ENCODE measurements at regions not wholly inside any gene's neighbourhood (a gene's known extent, or its start where the extent isn't known, plus 50 kb on each side); places are given as distances from the start of the nearest gene placed in this dataset.

DNA sequence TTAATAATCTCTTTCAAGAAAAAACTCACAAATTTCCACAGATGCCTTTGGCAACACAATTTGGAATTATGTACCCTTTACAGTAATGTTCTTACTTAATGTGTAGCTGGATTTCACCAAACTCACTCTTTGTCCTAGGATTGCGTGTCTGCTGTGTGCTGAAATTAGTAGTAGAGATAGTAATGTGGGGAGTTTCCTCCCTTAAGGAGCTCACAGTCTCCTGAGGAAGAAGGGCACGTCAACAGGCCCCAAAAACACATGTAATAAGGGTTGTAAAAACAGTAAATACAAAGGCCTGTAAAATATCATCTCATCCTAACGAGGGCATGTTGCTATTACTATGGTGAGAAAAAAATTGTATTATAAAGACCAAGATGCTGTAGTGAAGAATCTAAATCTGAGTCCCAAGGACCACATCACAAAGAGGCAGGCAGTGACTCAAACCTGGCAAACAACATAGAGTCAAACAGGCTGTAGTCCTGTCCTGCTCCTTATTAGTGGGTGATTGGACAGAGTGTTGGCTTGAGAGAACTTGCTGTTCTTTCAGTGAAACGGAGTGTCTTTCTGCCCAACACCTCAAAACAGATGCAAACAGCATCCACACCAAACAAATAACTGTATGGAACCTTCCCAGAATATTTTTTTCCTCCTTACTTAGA, 83.2 kb upstream of the PAPPA start:
- intact Hi-C loops (cut with DNase I, micrococcal nuclease): no loop called here
- ATAC-seq: no peak
- no peak for DNase-seq

- no peak for DNase-seq
- no peak for ATAC-seq
- intact Hi-C loops (cut with DNase I, micrococcal nuclease): no loop called here
Observed at GRCh38 chr9:116072046-116072445, 81.5 kb upstream of the PAPPA start.

DNA sequence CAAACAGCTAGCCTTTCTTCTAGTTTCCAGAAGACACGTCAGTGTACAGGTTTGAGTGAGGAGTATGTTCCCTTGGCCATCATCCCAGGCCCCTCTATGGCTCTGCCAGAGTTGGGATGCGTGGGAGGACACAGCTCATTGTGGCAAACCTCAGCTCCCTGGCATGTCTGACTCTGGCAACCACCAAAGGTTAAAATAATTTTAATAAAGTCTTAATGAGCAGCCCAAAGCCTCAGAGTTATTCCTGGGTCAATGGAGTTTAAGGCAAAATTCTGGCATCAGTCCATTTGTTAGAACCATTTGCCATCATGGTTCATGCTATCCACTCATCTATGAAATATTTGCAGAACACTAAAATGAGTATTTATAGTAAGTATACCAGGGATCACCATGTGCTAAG, 79.8 kb upstream of the PAPPA start:
- DNase-seq (no peak), ATAC-seq (no peak)
- intact Hi-C loops (cut with DNase I, micrococcal nuclease): no loop called here

DNA sequence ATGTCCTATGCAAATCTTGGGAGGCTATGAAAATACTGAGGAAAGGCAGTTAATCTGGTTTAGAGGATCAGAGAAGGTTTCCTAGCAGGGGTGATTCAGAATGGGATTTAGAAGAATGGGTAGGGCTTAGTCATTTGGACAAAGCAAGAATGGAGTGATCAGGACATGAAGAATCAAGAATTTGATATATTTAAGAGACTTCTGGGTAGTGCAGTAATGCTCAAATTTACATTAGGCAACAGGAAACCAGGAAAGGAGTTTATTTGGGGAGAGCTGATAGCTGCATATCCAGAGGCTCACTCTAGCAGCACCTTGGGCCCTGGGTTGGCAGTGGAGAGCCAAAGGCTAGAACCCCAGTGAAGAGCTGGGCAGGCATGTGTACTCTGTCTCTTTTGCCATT, 78.9 kb upstream of the PAPPA start:
- intact Hi-C loops (cut with DNase I, micrococcal nuclease): no loop called here
- no peak for DNase-seq
- no peak for ATAC-seq

DNA sequence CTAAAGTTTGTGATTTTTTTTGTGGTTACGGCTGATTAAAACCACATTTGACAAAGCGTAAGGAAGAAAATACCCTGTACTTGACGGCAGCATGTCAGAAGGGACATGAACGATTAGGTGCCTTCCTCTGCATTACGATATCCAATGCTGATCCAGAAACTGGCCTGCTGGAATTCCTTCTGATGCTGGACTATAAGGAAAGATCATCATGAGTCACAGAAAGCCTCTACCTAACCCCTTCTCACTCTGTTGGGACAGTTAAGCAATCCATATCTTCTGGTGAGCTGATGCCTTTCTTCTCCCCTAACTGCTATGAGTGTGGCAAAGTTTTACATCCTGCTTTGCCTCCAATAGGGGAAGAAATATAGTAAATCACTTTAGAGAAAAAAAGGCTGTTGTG, 78.4 kb upstream of the PAPPA start:
- ATAC-seq (no peak), DNase-seq (no peak)
- intact Hi-C loops (cut with DNase I, micrococcal nuclease): no loop called here

DNA sequence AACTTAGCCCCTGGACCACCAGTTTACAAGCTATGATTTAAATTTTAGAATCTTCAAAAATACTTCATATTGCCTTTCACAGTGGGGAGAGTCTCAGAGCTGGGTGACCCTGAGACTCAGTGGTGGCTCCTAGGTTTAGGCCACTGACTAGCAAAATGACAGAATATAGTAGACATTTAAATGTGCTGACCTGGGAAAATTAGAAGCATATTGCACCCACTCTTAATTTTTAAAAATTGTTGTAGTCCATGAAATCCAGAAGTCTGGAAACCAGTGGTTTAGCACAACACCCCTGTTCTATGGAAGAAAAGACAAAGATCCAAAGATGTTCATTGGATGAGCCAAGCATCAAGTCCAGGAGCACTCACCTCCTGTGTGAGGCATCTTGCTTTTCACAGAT, 75.0 kb upstream of the PAPPA start:
- ATAC-seq: no peak
- intact Hi-C loops (cut with DNase I, micrococcal nuclease): no loop called here
- DNase-seq: no peak

- ATAC-seq (no peak), DNase-seq (no peak)
- intact Hi-C loops (cut with DNase I, micrococcal nuclease): no loop called here
Observed at GRCh38 chr9:116080561-116080960, 73.0 kb upstream of the PAPPA start.

GRCh38 chr9:116081435-116082115, 72.0 kb upstream of the PAPPA start:
- DNase-seq (no peak), ATAC-seq (no peak)
- intact Hi-C loops (cut with DNase I, micrococcal nuclease): no loop called here

GRCh38 chr9:116083837-116084236, 69.8 kb upstream of the PAPPA start:
- DNase-seq (no peak), ATAC-seq (no peak)
- intact Hi-C loops (cut with DNase I, micrococcal nuclease): no loop called here

GRCh38 chr9:116084497-116084896, 69.1 kb upstream of the PAPPA start:
- intact Hi-C loops (cut with DNase I, micrococcal nuclease): no loop called here
- no peak for ATAC-seq
- no peak for DNase-seq

DNA sequence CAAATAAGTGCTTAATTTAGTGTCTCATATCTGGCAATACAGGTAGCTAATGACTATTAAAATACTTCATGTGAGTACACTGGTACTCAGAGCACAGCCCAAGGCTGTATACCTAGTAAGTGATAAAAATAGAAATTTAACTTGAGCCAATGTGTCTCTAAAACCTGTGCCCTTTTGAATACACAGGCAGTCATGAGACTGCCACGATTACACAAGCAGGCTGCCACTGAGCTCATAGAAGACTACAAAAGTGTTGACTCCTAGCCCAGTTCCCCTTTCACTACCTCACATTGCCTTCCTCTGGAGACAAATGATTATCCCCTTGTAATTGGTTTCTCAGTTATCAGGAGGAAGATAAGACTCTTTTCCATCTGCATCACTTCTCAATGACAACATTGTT, 66.3 kb upstream of the PAPPA start:
- DNase-seq (no peak), ATAC-seq (no peak)
- intact Hi-C loops (cut with DNase I, micrococcal nuclease): no loop called here

- DNase-seq: no peak
- intact Hi-C loops (cut with DNase I, micrococcal nuclease): no loop called here
- ATAC-seq: no peak
Observed at GRCh38 chr9:116087751-116088194, 65.8 kb upstream of the PAPPA start.

DNA sequence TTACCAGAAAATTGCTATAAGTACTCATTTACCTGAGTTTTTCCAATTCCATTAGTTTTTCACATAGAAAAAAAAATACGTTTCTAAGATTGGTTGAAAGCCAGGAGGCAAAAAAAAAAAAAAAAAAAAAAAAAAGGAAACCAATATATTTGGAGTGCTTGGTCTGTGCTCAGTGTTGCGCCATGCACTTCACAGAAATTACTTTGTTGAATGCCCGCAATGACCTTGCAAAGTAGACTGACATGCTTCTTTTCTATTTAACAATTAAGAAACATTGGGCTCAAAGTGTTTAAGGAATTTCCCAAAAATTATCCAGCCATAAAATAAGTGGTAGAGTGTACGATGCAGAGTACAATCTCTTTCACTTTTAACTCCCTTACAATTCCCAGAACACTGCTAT, 65.2 kb upstream of the PAPPA start:
- intact Hi-C loops (cut with DNase I, micrococcal nuclease): no loop called here
- DNase-seq: no peak
- no peak for ATAC-seq

GRCh38 chr9:116090030-116090770, 63.4 kb upstream of the PAPPA start:
- DNase-seq (no peak), ATAC-seq (no peak)
- intact Hi-C loops (cut with DNase I, micrococcal nuclease): no loop called here

DNA sequence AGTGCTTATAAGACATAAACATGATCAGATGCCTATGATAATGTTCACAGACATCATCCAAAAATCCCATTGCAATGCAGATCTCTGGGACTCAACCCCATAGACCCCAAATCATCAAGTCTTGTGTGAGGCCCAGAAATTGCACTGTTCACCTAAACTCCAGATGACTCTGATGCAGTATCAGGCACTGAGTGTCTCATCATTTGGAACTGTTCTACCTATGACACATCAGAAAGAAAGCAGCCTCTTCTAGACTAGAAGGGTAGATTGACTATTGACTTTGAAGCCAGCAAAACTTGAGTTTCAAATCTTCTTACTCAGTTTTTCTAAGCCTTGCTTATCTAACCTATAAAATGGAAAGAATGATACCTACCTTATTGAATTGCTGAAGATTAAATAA, 58.7 kb upstream of the PAPPA start:
- DNase-seq: no peak
- ATAC-seq: no peak

DNA sequence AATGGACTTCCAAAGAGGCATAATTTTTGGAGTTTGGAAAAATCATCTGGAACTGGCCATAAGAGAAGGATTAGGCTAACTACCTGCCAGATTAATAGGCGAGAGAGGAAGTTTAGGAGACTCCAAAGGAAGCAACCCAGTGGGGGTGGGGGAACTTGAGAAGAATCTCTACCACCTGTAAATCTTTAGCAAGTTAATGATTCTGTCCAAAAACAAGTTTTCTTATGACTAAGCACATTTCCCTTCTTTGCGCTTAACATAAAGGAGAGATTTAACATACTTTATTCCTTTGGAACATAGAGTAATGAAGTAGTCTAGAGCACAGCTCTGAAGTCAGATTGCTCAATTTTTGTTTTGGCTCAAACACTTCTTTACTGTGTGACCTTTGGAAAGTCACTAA, 58.2 kb upstream of the PAPPA start:
- ATAC-seq (no peak), DNase-seq (no peak)
- intact Hi-C loops (cut with DNase I, micrococcal nuclease): no loop called here

More for the DNA sequence above, 58.7 kb upstream of the PAPPA start:
- intact Hi-C loops (cut with DNase I, micrococcal nuclease): no loop called here

DNA sequence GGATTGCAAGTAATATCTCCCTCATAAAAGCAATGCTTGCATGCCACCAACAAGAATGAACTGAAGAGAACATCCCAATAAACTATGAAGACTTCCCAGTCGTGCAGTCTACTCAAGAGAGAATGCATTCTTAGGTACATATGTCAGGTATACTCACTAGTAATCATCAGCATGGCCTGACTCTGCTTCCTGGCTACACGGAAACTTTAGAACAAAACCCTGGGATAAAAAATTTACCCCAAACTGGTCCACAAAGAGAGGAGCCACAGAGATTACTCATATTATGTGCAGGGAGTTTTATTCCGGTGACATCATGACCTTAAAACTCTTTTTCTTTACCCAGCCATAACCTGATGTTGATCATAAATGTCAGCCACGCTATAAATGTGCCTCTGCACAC, 57.5 kb upstream of the PAPPA start:
- ATAC-seq: no peak
- intact Hi-C loops (cut with DNase I, micrococcal nuclease): no loop called here
- no peak for DNase-seq

DNA sequence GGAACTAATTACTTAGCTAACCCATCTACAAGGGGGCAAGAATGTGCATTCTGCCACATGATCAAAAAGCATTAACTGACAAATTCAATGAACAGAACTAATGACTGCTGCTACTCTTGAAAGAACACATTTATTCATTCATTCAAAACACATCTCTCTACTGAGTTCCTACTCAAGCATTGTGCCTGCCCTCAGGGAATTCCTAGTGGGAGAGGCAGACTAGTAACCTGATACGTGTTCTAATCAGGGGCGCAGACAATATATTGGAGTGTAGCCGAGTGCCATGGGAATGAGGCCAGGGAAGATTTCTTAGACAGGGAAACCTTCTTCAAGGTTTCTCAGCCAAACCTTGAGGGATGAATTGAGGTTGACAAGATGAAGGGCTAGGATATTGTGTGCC, 56.7 kb upstream of the PAPPA start:
- ATAC-seq (no peak), DNase-seq (no peak)
- intact Hi-C loops (cut with DNase I, micrococcal nuclease): no loop called here

DNA sequence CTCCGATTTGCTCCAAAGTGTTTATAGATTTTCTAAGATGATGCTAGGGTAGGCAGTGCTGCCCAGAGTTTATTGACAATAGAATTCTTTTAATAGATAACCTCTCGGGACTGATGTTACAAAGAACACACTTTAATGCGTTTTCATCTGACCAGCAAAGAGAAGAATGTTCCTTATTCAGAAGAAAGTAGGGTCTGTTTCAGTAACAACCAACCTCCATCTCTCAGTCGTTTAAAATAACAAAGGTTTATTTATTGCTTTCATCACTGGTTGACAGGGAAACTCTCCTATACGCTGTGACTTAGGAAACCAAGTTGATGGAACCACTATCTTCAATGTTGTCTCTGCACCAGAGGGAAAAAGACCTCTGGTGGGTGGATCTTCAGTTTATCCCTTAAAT, 55.1 kb upstream of the PAPPA start:
- ATAC-seq (no peak), DNase-seq (no peak)
- intact Hi-C loops (cut with DNase I, micrococcal nuclease): no loop called here

DNA sequence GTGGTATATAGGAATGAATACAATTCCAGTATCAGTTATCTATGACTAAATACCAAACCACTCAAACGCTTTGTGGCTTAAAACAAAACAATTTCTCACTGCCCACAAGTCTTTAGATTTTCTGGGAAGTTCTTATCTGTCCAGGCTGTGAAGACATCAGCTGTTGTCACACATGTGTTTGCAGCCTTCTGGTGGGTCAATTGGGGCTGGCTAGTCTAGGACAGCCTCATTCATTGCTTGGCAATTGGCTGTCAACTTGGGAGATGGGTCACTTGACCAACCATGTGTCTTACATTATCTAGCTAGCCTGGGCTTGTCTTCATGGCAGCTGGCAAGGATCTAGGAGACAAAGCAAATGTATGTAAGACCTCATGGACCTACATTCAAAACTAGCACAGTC, 53.8 kb upstream of the PAPPA start:
- ATAC-seq (no peak), DNase-seq (no peak)
- intact Hi-C loops (cut with DNase I, micrococcal nuclease): no loop called here

Measured in left colon (tissue), 2 donors.